ENCODE measurements at regions not wholly inside any gene's neighbourhood (a gene's known extent, or its start where the extent isn't known, plus 50 kb on each side); places are given as distances from the start of the nearest gene placed in this dataset.

GRCh38 chr10:76667408-76668370 is 969.9 kb downstream of the KCNMA1 start:
- H3K4me3 ChIP-seq (ENCODE audit: low read depth, low read length) = no peak overlapping the region
- DNase-seq (ENCODE audit: low read depth) = no peak
- no peak for TF ChIP-seq CTCF (conservative IDR thresholded peaks at IDR 0.05; ENCODE audit: low read depth, low read length)

- DNase-seq (ENCODE audit: low read depth) = no peak
- H3K4me3 ChIP-seq (ENCODE audit: low read depth, low read length) = no peak overlapping the region
- no peak for TF ChIP-seq CTCF (conservative IDR thresholded peaks at IDR 0.05; ENCODE audit: low read depth, low read length)
Measured at GRCh38 chr10:76666891-76667290, 970.7 kb downstream of the KCNMA1 start.

GRCh38 chr10:76665029-76665428 is 972.6 kb downstream of the KCNMA1 start:
- TF ChIP-seq CTCF (conservative IDR thresholded peaks at IDR 0.05; ENCODE audit: low read depth, low read length) = no peak
- DNase-seq (ENCODE audit: low read depth) = no peak
- no peak overlapping the region for H3K4me3 ChIP-seq (ENCODE audit: low read depth, low read length)

GRCh38 chr10:76657337-76658012 is 980.1 kb downstream of the KCNMA1 start:
- H3K4me3 ChIP-seq (ENCODE audit: low read depth, low read length) = no peak overlapping the region
- TF ChIP-seq CTCF (conservative IDR thresholded peaks at IDR 0.05; ENCODE audit: low read depth, low read length) = no peak

GRCh38 chr10:76651154-76651553 is 986.5 kb downstream of the KCNMA1 start:
- DNase-seq (ENCODE audit: low read depth) = no peak
- no peak overlapping the region for H3K4me3 ChIP-seq (ENCODE audit: low read depth, low read length)
- TF ChIP-seq CTCF (conservative IDR thresholded peaks at IDR 0.05; ENCODE audit: low read depth, low read length) = no peak

More at GRCh38 chr10:76657337-76658012, 980.1 kb downstream of the KCNMA1 start:
- no peak for DNase-seq (ENCODE audit: low read depth)

GRCh38 chr10:76649723-76650127 is 987.9 kb downstream of the KCNMA1 start:
- peak; percentile 51 for DNase-seq (ENCODE audit: low read depth)

More at GRCh38 chr10:76649723-76650127, 987.9 kb downstream of the KCNMA1 start:
- TF ChIP-seq CTCF (conservative IDR thresholded peaks at IDR 0.05; ENCODE audit: low read depth, low read length) = no peak
- no peak overlapping the region for H3K4me3 ChIP-seq (ENCODE audit: low read depth, low read length)
